Liver (tissue), 8 donors: ENCODE measurements at regions not wholly inside any gene's neighbourhood (a gene's known extent, or its start where the extent isn't known, plus 50 kb on each side); places are given as distances from the start of the nearest gene placed in this dataset.

Experiments used
- DNase-seq: peaks from one replicate; pipeline ENCODE4 v3.0.0-alpha.2; 2017; ENCODE audit warnings: low spot score
- H3K27ac ChIP-seq, 2 donors: one replicate each; pipeline ENCODE4 v1.7.0; 2013; ENCODE audit warnings: inconsistent platforms in 2 of 2, low read length in 2 of 2, control low read depth in 1 of 2, low read depth in 1 of 2, mild to moderate bottlenecking in 1 of 2
- H3K27me3 ChIP-seq, 4 donors: one replicate each; pipeline versions ENCODE4 v1.6.1 to v1.7.0; 2013; ENCODE audit warnings: low read length in 3 of 4, inconsistent platforms in 1 of 4, mild to moderate bottlenecking in 1 of 4, moderate library complexity in 1 of 4; ENCODE audit not compliant: control insufficient read depth in 4 of 4, insufficient read depth in 4 of 4
- H3K36me3 ChIP-seq, 4 donors: one replicate each; pipeline versions ENCODE4 v1.6.1 to v1.7.0; 2013; ENCODE audit warnings: low read length in 3 of 4, mild to moderate bottlenecking in 3 of 4, low read depth in 1 of 4, moderate library complexity in 1 of 4; ENCODE audit not compliant: control insufficient read depth in 4 of 4, insufficient read depth in 3 of 4
- H3K4me1 ChIP-seq, 4 donors: one replicate each; pipeline versions ENCODE4 v1.6.1 to v1.7.0; 2013; ENCODE audit warnings: low read length in 3 of 4, mild to moderate bottlenecking in 3 of 4, moderate library complexity in 1 of 4; ENCODE audit not compliant: control insufficient read depth in 4 of 4, insufficient read depth in 4 of 4
- H3K4me3 ChIP-seq, 3 donors: one replicate each; pipeline versions ENCODE4 v1.6.1 to v1.7.0; 2013; ENCODE audit warnings: low read length in 3 of 3, control low read depth in 1 of 3, low read depth in 1 of 3, mild to moderate bottlenecking in 1 of 3
- H3K9ac ChIP-seq, 2 donors: one replicate each; pipeline ENCODE4 v1.7.0; 2013; ENCODE audit warnings: low read length in 2 of 2, mild to moderate bottlenecking in 2 of 2, moderate library complexity in 2 of 2, control low read depth in 1 of 2, low read depth in 1 of 2
- H3K9me3 ChIP-seq, 4 donors: one replicate each; pipeline versions ENCODE4 v1.6.1 to v1.7.0; 2013; ENCODE audit warnings: low read length in 3 of 4; ENCODE audit not compliant: control insufficient read depth in 4 of 4
- ATF3 ChIP-seq: IDR thresholded peaks from 2 replicates; pipeline ENCODE4 v1.6.1; 2016; ENCODE audit warnings: antibody characterized with exemption
- CTCF ChIP-seq: fragments of 150-350 bp; IDR thresholded peaks from 2 replicates; pipeline ENCODE4 v1.5.1; 2017; ENCODE audit warnings: improper control_type of control experiment, low read depth, low read length; ENCODE audit not compliant: missing input control
- EGR1 ChIP-seq, 2 donors: IDR thresholded peaks; 2 replicates each; pipeline ENCODE4 v1.6.1; 2016 to 2018; ENCODE audit warnings: antibody characterized with exemption in 2 of 2, low read depth in 2 of 2
- FOXA1 ChIP-seq: IDR thresholded peaks from 2 replicates; pipeline ENCODE4 v1.6.1; 2016; ENCODE audit warnings: antibody characterized with exemption
- FOXA2 ChIP-seq: IDR thresholded peaks from 2 replicates; pipeline ENCODE4 v1.6.1; 2016; ENCODE audit warnings: antibody characterized with exemption
- GABPA ChIP-seq, 2 donors: IDR thresholded peaks in 1 of 2; conservative IDR thresholded peaks in 1 of 2; 2 replicates each; pipeline ENCODE4 v1.6.1; 2016; ENCODE audit warnings: antibody characterized with exemption in 2 of 2, mild to moderate bottlenecking in 1 of 2, moderate library complexity in 1 of 2
- HNF4A ChIP-seq, 2 donors: conservative IDR thresholded peaks; 2 replicates each; pipeline ENCODE4 v1.6.1; 2016; ENCODE audit warnings: antibody characterized with exemption in 2 of 2, mild to moderate bottlenecking in 2 of 2
- HNF4G ChIP-seq: IDR thresholded peaks from 2 replicates; pipeline ENCODE4 v1.6.1; 2016; ENCODE audit warnings: antibody characterized with exemption
- JUND ChIP-seq, 2 donors: IDR thresholded peaks; 2 replicates each; pipeline ENCODE4 v1.6.1; 2016; ENCODE audit warnings: antibody characterized with exemption in 2 of 2
- MAX ChIP-seq: IDR thresholded peaks from 2 replicates; pipeline ENCODE4 v1.6.1; 2016; ENCODE audit warnings: antibody characterized with exemption
- NR2F2 ChIP-seq: IDR thresholded peaks from 2 replicates; pipeline ENCODE4 v1.6.1; 2016; ENCODE audit warnings: antibody characterized with exemption
- RAD21 ChIP-seq, 2 donors: IDR thresholded peaks; 2 replicates each; pipeline ENCODE4 v1.6.1; 2016; ENCODE audit warnings: antibody characterized with exemption in 2 of 2, mild to moderate bottlenecking in 2 of 2
- REST ChIP-seq: IDR thresholded peaks from 2 replicates; pipeline ENCODE4 v1.6.1; 2016; ENCODE audit warnings: antibody characterized with exemption, mild to moderate bottlenecking
- RXRA ChIP-seq, 2 donors: IDR thresholded peaks; 2 replicates each; pipeline ENCODE4 v1.6.1; 2017 to 2018; ENCODE audit warnings: antibody characterized with exemption in 2 of 2, mild to moderate bottlenecking in 1 of 2
- SP1 ChIP-seq: IDR thresholded peaks from 2 replicates; pipeline ENCODE4 v1.6.1; 2018; ENCODE audit warnings: antibody characterized with exemption, mild to moderate bottlenecking
- TAF1 ChIP-seq: conservative IDR thresholded peaks from 2 replicates; pipeline ENCODE4 v1.6.1; 2016; ENCODE audit warnings: antibody characterized with exemption, mild to moderate bottlenecking
- YY1 ChIP-seq: IDR thresholded peaks from 2 replicates; pipeline ENCODE4 v1.6.1; 2016; ENCODE audit warnings: antibody characterized with exemption, mild to moderate bottlenecking
- ZBTB33 ChIP-seq: IDR thresholded peaks from 2 replicates; pipeline ENCODE4 v1.6.1; 2016; ENCODE audit warnings: antibody characterized with exemption
- WGBS: extraction: QIAGEN DNeasy Blood & Tissue Kit; methylation state at CpG from one replicate; pipeline ENCODE4 v1.1.7; 2013; 5-methylcytosine and 5-hydroxymethylcytosine counted together
- donor health status: healthy.
- donor health status: healthy.
- donor health status: healthy.
- donor health status: healthy.
- donor health status: healthy.

- no peaks in the 10 kb centered on the region for H3K36me3 ChIP-seq
- no peak overlapping the region for H3K4me3 ChIP-seq
- no peak overlapping the region for H3K9ac ChIP-seq
- DNase-seq = no peak
- H3K27ac ChIP-seq = no peak overlapping the region
- H3K4me1 ChIP-seq = no peaks in the 10 kb centered on the region
- H3K9me3 ChIP-seq = peaks cover 0 to 2% (median 0%) of the 10 kb centered on the region in 4 donors
- WGBS = 92% methylated on average over 3 of the region's 3 CpGs
- H3K27me3 ChIP-seq = no peaks in the 10 kb centered on the region
- TF ChIP-seq REST (no peak), RXRA (IDR thresholded peaks at IDR 0.05) (no peak)
Measured at GRCh38 chr12:98431089-98431488, 84.3 kb upstream of the TMPO start.

- Histone ChIP-seq H3K4me3 (no peak overlapping the region), H3K9me3 (no peaks in the 10 kb centered on the region), H3K36me3 (no peaks in the 10 kb centered on the region), H3K27ac (no peak overlapping the region), H3K9ac (no peak overlapping the region), H3K4me1 (no peaks in the 10 kb centered on the region), H3K27me3 (peaks cover 0 to 2% (median 0%) of the 10 kb centered on the region in 4 donors)
- TF ChIP-seq ATF3 (no peak), MAX (no peak), GABPA (IDR thresholded peaks at IDR 0.05 in 1 of 2, conservative IDR thresholded peaks at IDR 0.05 in 1 of 2) (no peak), JUND (IDR thresholded peaks at IDR 0.05) (no peak), FOXA2 (no peak), HNF4A (conservative IDR thresholded peaks at IDR 0.05) (no peak)
- 92% methylated on average over 4 of the region's 4 CpGs for WGBS
- no peak for DNase-seq
Measured at GRCh38 chr12:98437166-98437565, 78.2 kb upstream of the TMPO start.

GRCh38 chr12:98437806-98438595 lies 77.4 kb upstream of the TMPO start:
- 75% methylated on average over 1 of the region's 1 CpG for WGBS
- Histone ChIP-seq H3K27me3 (peaks cover 0 to 2% (median 0%) of the 10 kb centered on the region in 4 donors), H3K9ac (no peak overlapping the region), H3K4me1 (no peaks in the 10 kb centered on the region), H3K27ac (no peak overlapping the region), H3K4me3 (no peak overlapping the region), H3K36me3 (no peaks in the 10 kb centered on the region), H3K9me3 (no peaks in the 10 kb centered on the region)
- DNase-seq = no peak
- TF ChIP-seq JUND (IDR thresholded peaks at IDR 0.05) (no peak), EGR1 (IDR thresholded peaks at IDR 0.05; ENCODE audit: low read depth in 2 of 2) (no peak), FOXA1 (no peak), FOXA2 (no peak), ATF3 (no peak), CTCF (no peak), RXRA (IDR thresholded peaks at IDR 0.05) (no peak), YY1 (no peak), HNF4A (conservative IDR thresholded peaks at IDR 0.05) (no peak), MAX (no peak), ZBTB33 (no peak), NR2F2 (no peak), SP1 (no peak), HNF4G (no peak), TAF1 (no peak), GABPA (IDR thresholded peaks at IDR 0.05 in 1 of 2, conservative IDR thresholded peaks at IDR 0.05 in 1 of 2) (no peak), RAD21 (IDR thresholded peaks at IDR 0.05) (no peak)
